ENCODE measurements at regions not wholly inside any gene's neighbourhood (a gene's known extent, or its start where the extent isn't known, plus 50 kb on each side); places are given as distances from the start of the nearest gene placed in this dataset.
A peak's percentile ranks its signal among the peaks of the same experiment; 100 is the strongest.

DNA sequence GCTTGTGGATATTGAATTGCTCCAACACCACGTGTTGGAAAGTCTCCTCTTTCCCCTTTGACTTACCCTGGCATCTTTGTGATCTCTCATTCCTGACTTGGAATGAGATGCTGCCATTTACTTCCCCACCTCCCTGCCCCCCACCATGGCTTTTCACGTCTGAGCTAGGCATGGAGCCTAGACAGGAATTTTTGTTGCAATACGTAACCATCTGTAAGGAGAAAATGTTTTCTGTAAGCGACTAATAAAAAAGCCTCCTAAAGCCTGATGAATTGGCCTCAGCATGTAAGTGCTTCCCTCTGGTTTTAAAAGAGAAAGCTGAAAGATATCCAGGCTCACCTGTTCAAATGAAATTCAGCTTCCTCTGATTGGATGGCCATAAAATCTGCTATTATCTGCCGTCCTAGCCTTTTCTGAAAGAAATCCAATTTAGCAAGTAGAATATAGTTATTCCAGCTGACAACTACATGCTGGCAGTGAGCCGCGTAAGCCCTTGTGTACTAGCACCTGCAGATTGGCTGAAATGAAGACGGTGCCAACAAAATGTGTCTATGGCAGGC lies 200.1 kb downstream of the NSG2 start:
- 62% methylated on average over 8 of the region's 8 CpGs for WGBS (ENCODE audit: low lambda C conversion rate, missing lambda C conversion rate)
- peaks cover 6% of the 10 kb centered on the region for H3K4me1 ChIP-seq (ENCODE audit: insufficient read depth)
- TF ChIP-seq, protein P1, sequence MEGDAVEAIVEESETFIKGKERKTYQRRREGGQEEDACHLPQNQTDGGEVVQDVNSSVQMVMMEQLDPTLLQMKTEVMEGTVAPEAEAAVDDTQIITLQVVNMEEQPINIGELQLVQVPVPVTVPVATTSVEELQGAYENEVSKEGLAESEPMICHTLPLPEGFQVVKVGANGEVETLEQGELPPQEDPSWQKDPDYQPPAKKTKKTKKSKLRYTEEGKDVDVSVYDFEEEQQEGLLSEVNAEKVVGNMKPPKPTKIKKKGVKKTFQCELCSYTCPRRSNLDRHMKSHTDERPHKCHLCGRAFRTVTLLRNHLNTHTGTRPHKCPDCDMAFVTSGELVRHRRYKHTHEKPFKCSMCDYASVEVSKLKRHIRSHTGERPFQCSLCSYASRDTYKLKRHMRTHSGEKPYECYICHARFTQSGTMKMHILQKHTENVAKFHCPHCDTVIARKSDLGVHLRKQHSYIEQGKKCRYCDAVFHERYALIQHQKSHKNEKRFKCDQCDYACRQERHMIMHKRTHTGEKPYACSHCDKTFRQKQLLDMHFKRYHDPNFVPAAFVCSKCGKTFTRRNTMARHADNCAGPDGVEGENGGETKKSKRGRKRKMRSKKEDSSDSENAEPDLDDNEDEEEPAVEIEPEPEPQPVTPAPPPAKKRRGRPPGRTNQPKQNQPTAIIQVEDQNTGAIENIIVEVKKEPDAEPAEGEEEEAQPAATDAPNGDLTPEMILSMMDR (IDR thresholded peaks at IDR 0.05; ENCODE audit: poor library complexity) = no peak
- no peak for TF ChIP-seq EZH2phosphoT487 (IDR thresholded peaks at IDR 0.05; ENCODE audit: low read depth, severe bottlenecking, unreplicated experiment)
- TF ChIP-seq EZH2 (IDR thresholded peaks at IDR 0.05; ENCODE audit: borderline replicate concordance) = no peak
- H3K27ac ChIP-seq = no peak overlapping the region
- no peaks in the 10 kb centered on the region for H3K9me2 ChIP-seq (replicated peaks; ENCODE audit: insufficient read depth)
- no peaks in the 10 kb centered on the region for H3K27me3 ChIP-seq
- DNase-seq (ENCODE audit: low spot score) = peak; percentile 28
- no peaks in the 10 kb centered on the region for H3K79me2 ChIP-seq
- H2AFZ ChIP-seq = no peak overlapping the region
- H3K9me3 ChIP-seq (ENCODE audit: low read depth) = no peaks in the 10 kb centered on the region
- no peak overlapping the region for H3K4me3 ChIP-seq
- no peaks in the 10 kb centered on the region for H3K36me3 ChIP-seq (replicated peaks; ENCODE audit: insufficient read depth, low read depth)
- no peaks in the 10 kb centered on the region for H4K20me1 ChIP-seq (ENCODE audit: insufficient read depth, poor library complexity, severe bottlenecking)
- peak overlapping the region; percentile 13 for H3K4me2 ChIP-seq

DNA sequence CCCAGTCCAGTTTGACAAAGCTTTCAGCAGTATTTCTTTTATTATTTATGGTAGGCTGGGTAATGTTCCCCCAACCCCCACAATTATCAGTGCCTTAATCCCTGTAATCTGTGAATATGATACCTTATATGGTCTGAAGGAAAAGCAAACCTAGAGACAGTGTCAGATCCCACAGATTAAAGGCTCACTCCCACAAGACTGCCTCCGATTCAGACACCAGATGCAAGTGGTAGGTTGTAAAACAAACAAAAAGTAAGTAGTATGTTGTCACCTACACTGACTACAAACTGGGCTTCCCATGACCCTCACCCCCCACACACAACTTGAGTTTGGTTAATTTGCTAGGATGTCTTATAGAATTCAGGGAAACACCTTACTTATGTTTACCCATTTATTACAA lies 201.2 kb downstream of the NSG2 start:
- Histone ChIP-seq H3K4me3 (no peak overlapping the region), H3K27me3 (no peaks in the 10 kb centered on the region), H4K20me1 (ENCODE audit: insufficient read depth, poor library complexity, severe bottlenecking) (no peaks in the 10 kb centered on the region), H3K27ac (no peak overlapping the region), H3K4me2 (no peak overlapping the region), H3K9me2 (replicated peaks; ENCODE audit: insufficient read depth) (no peaks in the 10 kb centered on the region), H3K79me2 (no peaks in the 10 kb centered on the region), H3K36me3 (replicated peaks; ENCODE audit: insufficient read depth, low read depth) (no peaks in the 10 kb centered on the region), H3K4me1 (ENCODE audit: insufficient read depth) (peaks cover 6% of the 10 kb centered on the region), H2AFZ (no peak overlapping the region), H3K9me3 (ENCODE audit: low read depth) (no peaks in the 10 kb centered on the region)
- whole genome bisulfite sequencing (ENCODE audit: low lambda C conversion rate, missing lambda C conversion rate) = 50% methylated on average over 1 of the region's 1 CpG
- DNase-seq (ENCODE audit: low spot score) = no peak
- TF ChIP-seq, protein P1 (IDR thresholded peaks at IDR 0.05; ENCODE audit: poor library complexity) = no peak
- TF ChIP-seq EZH2phosphoT487 (IDR thresholded peaks at IDR 0.05; ENCODE audit: low read depth, severe bottlenecking, unreplicated experiment) (no peak), EZH2 (IDR thresholded peaks at IDR 0.05; ENCODE audit: borderline replicate concordance) (no peak)

DNA sequence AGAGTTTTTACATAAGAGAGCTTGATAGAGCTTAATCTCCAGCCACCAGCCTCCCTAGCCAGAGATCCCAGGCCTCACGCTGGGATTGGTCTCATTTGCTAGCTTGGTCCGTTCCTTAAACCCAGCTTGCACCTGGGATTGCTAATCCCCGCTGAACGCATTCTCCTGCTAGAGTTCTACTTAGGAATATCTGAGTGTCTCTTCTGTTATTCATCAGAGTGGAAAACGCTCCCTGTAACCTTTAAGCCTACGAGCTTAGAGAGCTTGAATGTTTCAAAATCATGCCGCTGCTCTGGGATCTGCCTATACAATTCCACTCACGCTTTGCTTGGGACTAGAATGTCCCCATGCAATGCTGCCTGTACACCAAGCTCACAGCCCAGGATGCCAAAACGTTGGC lies 201.8 kb downstream of the NSG2 start:
- H3K9me3 ChIP-seq (ENCODE audit: low read depth) = no peaks in the 10 kb centered on the region
- no peak overlapping the region for H3K4me3 ChIP-seq
- no peaks in the 10 kb centered on the region for H3K27me3 ChIP-seq
- H3K4me1 ChIP-seq (ENCODE audit: insufficient read depth) = peaks cover 6% of the 10 kb centered on the region
- H2AFZ ChIP-seq = no peak overlapping the region
- no peak overlapping the region for H3K27ac ChIP-seq
- H3K4me2 ChIP-seq = no peak overlapping the region
- DNase-seq (ENCODE audit: low spot score) = no peak
- no peaks in the 10 kb centered on the region for H3K36me3 ChIP-seq (replicated peaks; ENCODE audit: insufficient read depth, low read depth)
- H4K20me1 ChIP-seq (ENCODE audit: insufficient read depth, poor library complexity, severe bottlenecking) = no peaks in the 10 kb centered on the region
- no peaks in the 10 kb centered on the region for H3K79me2 ChIP-seq
- WGBS (ENCODE audit: low lambda C conversion rate, missing lambda C conversion rate) = 60% methylated on average over 9 of the region's 9 CpGs
- TF ChIP-seq EZH2 (IDR thresholded peaks at IDR 0.05; ENCODE audit: borderline replicate concordance) = no peak
- TF ChIP-seq EZH2phosphoT487 (IDR thresholded peaks at IDR 0.05; ENCODE audit: low read depth, severe bottlenecking, unreplicated experiment) = no peak
- TF ChIP-seq, protein P1 (IDR thresholded peaks at IDR 0.05; ENCODE audit: poor library complexity) = no peak
- H3K9me2 ChIP-seq (replicated peaks; ENCODE audit: insufficient read depth) = no peaks in the 10 kb centered on the region
